GM19463 (cell line): ENCODE measurements at regions not wholly inside any gene's neighbourhood (a gene's known extent, or its start where the extent isn't known, plus 50 kb on each side); places are given as distances from the start of the nearest gene placed in this dataset.

ENCODE experiments used
- ATAC-seq: cut with Tn5 transposase; IDR thresholded peaks from one replicate; pipeline ENCODE4 v1.9.1; 2021; ENCODE audit warnings: mild to moderate bottlenecking, moderate library complexity; ENCODE audit not compliant: unreplicated experiment

- ATAC-seq = no peak
Measured at GRCh38 chr10:130398090-130398994, 262.2 kb downstream of the GLRX3 start.

GRCh38 chr10:130399425-130399950 is 263.3 kb downstream of the GLRX3 start:
- ATAC-seq = no peak

DNA sequence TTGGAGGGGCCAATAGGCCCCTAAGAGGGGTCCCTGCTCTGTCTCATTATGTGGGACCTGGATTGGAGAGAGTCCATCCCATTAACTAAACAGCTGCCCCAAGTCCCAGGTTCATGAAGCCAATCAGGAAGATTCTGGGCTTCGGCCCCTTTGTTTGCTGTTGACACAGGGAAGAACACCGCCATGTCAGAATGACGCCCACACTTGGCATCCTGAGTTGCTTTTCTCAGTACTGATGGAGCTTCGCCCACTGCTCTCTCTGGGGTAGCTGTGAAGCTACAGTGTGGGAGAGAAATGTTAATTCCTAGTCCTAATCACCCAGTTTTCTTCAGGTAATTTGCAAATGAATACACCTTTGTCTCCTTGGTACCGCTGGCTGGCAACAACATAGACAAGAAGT is 264.7 kb downstream of the GLRX3 start:
- ATAC-seq = no peak

- ATAC-seq = no peak
Measured at GRCh38 chr10:130401860-130402765, 265.9 kb downstream of the GLRX3 start.

DNA sequence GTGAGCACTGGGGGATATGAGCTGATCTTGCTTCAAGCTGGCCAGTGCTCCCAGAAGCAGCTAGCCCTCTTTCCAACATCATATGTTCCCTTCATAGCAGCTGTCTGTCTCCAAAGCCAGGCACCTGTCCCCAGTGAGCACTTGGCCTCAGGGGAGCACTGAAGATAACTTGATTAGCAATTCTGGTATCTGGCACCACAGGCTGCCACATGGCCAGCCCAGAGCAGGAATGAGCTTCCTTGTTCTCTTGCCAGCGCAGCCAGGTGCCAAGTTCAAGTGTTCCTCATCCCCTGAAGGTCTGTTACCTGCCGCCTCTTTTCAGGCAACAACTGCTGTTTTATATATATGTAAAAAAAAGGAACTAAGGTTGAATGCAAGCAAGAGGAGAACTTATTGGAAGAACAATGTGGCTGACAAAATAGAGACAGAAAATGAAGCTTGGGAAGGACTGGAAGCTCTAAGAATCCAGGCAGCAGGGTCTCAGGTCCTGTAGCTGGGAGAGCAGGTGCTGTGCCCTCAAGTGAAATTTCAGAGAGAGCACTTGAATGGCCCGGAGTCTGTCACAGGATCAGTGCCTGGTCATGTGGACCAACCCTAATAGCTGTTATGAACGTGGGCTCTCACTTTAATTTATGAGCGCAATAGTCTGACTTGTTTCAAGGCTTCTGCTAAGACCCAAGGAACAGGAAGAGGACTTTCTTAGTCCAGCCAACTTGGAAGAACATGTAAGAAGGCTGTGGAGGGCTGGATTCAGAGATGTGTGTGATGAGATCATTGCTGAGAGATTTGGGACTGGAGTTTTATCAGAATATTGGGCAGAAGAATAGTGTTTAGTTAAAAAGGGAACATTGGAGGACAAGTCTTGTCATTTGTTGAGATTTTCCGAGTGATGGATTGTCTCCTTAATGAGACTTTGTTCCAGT is 267.2 kb downstream of the GLRX3 start:
- ATAC-seq = no peak

GRCh38 chr10:130404476-130405055 is 268.4 kb downstream of the GLRX3 start:
- ATAC-seq = no peak

GRCh38 chr10:130407052-130407451 is 270.9 kb downstream of the GLRX3 start:
- no peak for ATAC-seq

DNA sequence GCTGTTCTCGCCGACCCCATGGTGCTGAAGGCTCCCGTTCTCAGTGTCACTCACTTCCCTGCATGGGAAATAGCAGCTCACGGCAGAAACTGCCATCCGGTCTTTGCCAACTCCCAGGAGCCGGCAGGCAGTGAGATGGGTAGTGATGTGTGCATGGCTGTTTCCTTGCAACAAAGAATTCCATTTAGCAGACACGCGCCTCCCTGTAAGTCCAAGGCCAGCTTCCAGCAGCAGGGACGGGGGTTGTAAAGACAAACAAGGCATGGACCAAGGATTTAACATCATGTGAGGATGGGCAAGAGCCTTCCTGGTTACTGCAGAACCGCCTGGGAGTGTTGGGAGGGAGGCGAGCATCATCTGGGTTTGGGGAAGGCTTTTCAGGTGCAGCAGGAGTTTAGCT is 273.1 kb downstream of the GLRX3 start:
- ATAC-seq = no peak

- no peak for ATAC-seq
Measured at GRCh38 chr10:130409931-130410330, 273.7 kb downstream of the GLRX3 start.

- ATAC-seq = no peak
Measured at GRCh38 chr10:130411496-130412085, 275.4 kb downstream of the GLRX3 start.

GRCh38 chr10:130412317-130412716 is 276.1 kb downstream of the GLRX3 start:
- no peak for ATAC-seq

DNA sequence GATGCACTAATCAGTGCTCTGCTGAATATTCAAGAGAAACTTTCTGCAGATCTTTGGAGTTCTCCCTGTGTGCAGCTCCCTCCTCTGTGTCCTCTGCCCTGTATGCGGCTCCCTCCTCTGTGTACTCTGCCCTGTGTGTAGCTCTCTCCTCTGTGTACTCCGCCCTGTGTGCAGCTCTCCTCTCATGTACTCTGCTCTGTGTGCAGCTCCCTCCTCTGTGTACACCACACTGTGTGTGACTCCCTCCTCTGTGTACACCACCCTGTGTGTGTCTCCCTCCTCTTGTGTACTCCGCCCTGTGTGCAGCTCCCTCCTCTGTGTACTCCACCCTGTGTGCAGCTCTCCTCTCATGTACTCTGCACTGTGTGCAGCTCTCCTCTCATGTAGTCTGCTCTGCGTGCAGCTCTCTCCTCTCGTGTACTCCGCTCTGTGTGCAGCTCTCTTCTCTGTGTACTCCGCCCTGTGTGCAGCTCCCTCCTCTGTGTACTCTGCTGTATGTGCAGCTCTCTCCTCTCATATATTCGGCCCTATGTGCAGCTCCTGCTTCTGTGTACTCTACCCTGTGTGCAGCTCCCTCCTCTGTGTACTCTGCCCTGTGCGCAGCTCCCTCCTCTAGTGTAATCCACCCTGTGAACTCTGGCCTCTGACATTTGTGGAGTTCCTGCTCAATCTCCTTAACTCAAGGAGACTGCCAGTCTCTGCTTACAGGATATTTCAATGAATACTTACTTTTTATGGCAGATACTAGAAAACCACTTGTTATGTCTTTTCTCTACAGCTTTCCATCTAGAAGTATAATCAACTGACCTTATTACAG is 280.4 kb downstream of the GLRX3 start:
- ATAC-seq = no peak

DNA sequence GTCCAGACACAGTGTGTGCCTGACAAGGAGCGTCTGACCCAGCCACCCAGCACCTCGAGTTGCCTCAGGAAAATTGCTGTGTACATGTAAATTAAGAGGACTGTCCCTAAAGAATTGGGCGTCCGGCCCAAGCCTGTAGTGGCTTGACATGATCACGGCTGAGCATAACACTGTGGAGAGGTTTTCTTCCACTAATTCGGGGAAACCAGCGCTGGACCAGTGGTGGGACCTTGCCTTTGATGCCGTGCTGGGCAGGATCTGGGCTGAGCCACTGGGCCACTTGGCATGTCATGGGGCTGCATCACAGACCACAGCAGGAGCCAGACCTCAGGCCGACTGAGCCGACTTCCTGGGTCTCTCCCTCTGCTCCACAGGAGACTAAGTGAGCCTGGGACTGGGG is 282.5 kb downstream of the GLRX3 start:
- ATAC-seq = no peak

- ATAC-seq = no peak
Measured at GRCh38 chr10:130421909-130422308, 285.7 kb downstream of the GLRX3 start.

DNA sequence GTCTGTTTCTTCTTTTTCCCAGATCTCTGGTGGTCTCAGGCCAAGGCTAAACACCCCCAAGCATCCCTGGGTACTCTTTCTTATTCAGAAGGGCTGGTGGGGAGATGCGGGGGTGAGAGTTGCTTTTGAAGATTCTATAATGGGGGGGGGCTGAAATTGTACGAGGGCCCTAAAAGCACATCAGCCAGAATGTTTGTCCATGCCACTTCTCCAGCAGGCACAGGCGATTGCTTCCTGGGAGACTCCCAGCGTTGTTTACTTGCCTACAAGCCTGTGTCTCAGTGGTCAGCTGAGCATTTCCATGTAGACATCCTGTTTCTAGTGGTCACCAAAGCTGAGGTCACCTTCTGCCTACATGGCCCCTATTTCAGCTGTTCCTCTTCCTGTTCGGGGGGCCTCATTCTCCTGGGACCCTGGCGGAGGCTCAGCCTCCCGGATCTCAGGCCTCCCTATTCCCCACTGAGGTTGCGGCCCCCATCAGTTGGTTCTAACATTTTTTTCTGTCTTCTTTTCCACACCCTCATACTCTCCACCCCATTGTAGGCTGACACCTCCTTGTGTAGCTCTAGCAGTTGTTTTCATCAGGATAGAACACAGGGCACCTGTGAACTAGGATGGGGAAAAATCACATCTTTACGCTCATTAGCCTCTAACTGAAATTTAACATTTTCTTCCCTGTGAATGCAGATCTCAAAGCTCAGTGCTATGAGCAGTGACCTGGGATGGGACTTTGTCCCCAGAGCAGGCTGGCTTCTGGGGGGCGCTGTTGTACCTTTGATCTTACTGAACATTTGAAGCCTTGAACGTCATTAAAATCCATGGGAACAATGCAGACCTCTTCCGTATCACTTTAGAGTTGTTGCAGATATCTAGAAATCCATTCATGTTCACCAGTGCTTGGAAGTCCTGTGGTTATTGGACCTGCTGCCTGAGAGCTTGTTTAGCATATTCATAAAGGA is 286.5 kb downstream of the GLRX3 start:
- no peak for ATAC-seq

DNA sequence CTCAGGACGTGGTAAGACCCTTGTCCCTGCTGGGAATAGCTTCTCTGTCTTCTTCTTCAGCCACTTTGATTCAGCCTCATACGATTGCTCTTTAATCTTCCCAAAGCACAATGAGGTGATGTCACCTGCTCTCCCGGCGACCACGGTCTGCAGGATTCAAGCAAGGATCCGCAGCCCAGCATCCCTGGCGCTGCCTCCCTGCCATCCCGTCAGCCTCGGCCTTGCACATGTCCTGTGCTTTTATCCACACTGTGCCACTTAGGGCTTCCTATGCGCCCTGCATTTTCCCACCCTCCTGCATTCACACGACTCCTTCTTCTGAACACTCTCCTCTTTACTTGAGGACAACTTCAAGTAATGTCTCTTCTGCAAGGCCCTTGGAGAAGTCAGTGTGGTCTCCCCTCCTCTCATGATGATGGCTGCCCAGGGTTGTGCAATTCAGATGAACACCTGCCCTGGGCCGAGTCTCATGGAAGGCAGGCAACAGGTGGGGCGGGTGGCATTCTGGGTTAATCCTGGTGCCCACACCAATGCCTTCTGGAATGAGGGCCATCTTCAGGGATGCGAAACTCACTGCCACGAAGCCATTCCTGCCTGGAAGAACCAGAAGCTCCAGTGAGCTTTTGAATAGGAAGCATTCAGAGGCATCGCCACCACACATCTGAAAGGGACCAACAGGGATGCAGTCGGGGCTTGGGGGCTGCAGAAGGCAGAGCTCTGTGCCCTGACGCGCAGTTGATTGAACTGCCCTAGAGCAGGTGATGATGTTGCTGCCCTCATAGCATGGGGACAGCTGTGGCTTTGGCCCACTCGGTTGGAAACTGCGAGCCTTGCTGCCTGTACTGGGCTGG is 287.5 kb downstream of the GLRX3 start:
- ATAC-seq = no peak

DNA sequence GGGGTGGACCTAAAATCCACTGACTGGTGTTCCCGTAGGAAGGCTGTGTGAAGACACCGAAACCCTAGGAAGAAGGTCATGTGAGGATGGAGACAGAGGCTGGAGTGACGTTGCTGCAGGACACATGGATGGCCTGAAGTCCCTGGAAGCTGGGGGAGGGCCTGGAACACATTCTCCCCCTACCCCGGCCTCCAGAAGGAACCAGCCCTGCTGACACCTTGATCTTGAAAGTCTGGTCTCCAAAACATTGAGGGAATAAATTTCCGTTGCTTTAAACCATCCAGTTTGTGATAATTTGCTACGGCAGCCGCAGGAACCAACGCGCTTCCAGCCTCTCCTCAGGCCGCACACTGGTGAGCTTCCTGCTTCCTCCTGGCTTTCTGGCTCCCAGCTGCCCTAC is 288.2 kb downstream of the GLRX3 start:
- ATAC-seq = no peak
